ENCODE measurements at regions not wholly inside any gene's neighbourhood (a gene's known extent, or its start where the extent isn't known, plus 50 kb on each side); places are given as distances from the start of the nearest gene placed in this dataset.

DNA sequence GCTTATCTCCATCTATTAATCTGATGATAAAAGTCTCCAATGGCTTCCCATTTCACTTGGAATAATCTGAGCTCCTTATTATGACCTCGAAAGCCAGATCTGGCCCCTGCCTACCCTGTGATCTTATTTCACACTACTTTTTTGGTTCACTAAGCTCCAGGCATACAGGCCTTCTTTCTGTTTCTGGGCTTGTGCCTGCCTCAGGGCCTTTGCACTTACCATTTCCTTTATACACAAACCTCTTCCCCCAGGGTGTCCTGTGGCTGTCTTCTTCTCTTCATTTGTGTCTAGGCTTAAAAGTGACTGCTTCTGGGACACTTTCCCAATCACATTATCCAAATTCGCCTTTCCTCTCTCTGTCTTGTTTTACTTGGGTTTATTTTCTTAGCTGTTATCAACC is 478.8 kb downstream of the LRIG3 start:
- no peak overlapping the region for H3K4me3 ChIP-seq
- ATAC-seq (no peak), DNase-seq (no peak)
- no peaks in the 10 kb centered on the region for H3K4me1 ChIP-seq
- no peaks in the 10 kb centered on the region for H3K36me3 ChIP-seq
- H3K27ac ChIP-seq, result no peak overlapping the region
- intact Hi-C loops (cut with DNase I), result no loop called here
- no peaks in the 10 kb centered on the region for H3K27me3 ChIP-seq (ENCODE audit: low read depth)
- TF ChIP-seq CTCF (IDR thresholded peaks at IDR 0.05), result no peak
- H3K9me3 ChIP-seq, result no peaks in the 10 kb centered on the region

DNA sequence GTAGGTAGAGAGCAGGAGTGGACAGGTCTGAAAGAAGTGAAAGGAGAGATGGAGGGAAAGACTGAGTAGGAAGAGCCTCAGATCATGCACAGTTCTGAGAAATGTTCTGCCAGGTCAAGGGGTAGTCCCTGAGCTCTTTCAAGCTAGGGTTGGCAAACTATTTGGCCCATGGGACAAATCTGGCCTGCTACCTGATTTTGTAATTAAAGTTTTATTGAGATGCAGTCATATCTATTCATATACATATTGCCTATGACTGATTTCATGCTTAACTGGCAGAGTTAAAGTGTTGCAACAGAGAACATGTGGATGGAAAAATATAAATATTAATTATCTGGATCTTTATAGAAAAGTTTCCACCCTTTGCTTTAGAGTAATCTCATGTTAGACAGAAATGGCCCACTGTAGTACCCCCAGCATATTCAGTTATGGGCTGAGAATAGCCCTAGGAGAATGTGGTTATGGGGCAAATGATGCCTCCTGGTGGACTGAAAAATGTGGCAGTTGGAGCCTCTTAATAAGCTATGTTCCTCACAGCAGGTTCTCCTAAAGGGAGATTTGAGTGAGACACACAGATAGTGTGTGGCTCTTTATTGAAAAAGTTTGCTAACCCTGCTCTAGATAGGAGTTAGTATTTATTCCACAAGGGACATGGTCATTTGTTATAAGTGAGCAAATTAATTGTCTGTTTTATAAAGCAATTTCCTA is 476.9 kb downstream of the LRIG3 start:
- Histone ChIP-seq H3K4me1 (no peaks in the 10 kb centered on the region), H3K27me3 (ENCODE audit: low read depth) (no peaks in the 10 kb centered on the region), H3K9me3 (no peaks in the 10 kb centered on the region), H3K27ac (no peak overlapping the region), H3K4me3 (no peak overlapping the region), H3K36me3 (no peaks in the 10 kb centered on the region)
- ATAC-seq, result peak; percentile 13 to 25
- intact Hi-C loops (cut with DNase I), result no loop called here
- TF ChIP-seq CTCF (IDR thresholded peaks at IDR 0.05), result peak; percentile 37
- DNase-seq, result no peak

- Histone ChIP-seq H3K36me3 (no peaks in the 10 kb centered on the region), H3K27me3 (ENCODE audit: low read depth) (no peaks in the 10 kb centered on the region), H3K9me3 (no peaks in the 10 kb centered on the region), H3K4me1 (no peaks in the 10 kb centered on the region), H3K4me3 (no peak overlapping the region), H3K27ac (no peak overlapping the region)
- intact Hi-C loops (cut with DNase I), result no loop called here
- TF ChIP-seq CTCF (IDR thresholded peaks at IDR 0.05), result no peak
- DNase-seq, result no peak
- ATAC-seq, result peak; percentile 72 to 90
These were observed 476.3 kb downstream of the LRIG3 start for GRCh38 chr12:58443981-58444371.

DNA sequence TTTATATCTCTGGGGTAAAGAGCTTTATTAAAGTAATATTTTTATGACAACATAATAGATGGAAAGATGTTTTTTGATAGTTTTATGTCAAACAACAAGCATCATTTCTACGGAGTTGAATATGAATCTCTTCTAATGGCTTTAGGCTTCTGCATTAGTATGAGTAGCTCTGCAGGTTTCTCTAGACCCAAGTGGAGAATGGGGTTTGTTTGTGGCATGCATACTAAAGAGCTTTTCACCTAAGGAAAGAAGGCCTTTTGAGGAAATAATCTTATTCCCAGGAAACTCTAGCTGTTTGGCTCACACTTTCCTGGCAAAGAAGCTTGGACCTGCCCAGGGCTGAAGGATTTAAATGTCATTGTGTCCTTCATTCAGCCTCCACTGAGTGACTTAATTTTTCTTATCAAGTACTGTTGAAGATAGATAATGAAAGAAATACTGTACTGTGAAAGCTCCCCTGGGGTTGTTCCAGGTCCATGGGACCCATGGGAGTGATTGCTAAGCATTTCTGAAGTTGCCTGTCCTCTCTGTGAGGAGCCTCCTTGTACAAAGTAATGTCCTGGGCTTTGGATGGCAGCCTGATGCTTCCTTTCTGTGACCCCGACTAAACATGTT is 469.3 kb downstream of the LRIG3 start:
- Histone ChIP-seq H3K9me3 (no peaks in the 10 kb centered on the region), H3K27ac (no peak overlapping the region), H3K36me3 (no peaks in the 10 kb centered on the region), H3K4me3 (no peak overlapping the region), H3K4me1 (no peaks in the 10 kb centered on the region), H3K27me3 (ENCODE audit: low read depth) (no peaks in the 10 kb centered on the region)
- intact Hi-C loops (cut with DNase I), result no loop called here
- TF ChIP-seq CTCF (IDR thresholded peaks at IDR 0.05), result no peak
- ATAC-seq, result no peak
- DNase-seq, result no peak

DNA sequence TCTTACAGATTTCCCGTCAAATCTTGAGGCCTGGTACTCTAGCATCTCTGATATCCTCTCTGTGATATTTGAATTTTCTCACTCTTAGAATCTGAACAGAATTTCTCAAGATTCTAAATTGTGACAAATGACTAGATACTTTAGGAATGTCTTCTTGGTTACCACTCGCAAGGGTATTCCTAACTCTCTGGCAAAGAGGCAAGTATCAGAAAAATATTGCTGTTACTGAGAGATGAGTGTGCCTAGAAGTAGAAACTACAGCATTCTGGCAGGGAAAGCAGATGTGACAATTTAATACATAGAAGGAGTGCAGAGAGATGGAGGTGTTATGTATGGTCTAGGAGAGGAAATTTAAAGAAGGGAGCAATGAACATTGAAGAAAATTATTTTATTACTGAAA is 467.8 kb downstream of the LRIG3 start:
- no peaks in the 10 kb centered on the region for H3K36me3 ChIP-seq
- ATAC-seq, result no peak

More for the DNA sequence above, 467.8 kb downstream of the LRIG3 start:
- no peaks in the 10 kb centered on the region for H3K27me3 ChIP-seq (ENCODE audit: low read depth)
- intact Hi-C loops (cut with DNase I), result no loop called here
- no peaks in the 10 kb centered on the region for H3K4me1 ChIP-seq
- no peaks in the 10 kb centered on the region for H3K9me3 ChIP-seq
- TF ChIP-seq CTCF (IDR thresholded peaks at IDR 0.05), result no peak
- DNase-seq, result no peak
- no peak overlapping the region for H3K27ac ChIP-seq
- H3K4me3 ChIP-seq, result no peak overlapping the region
